H1 (cell line): ENCODE measurements at regions not wholly inside any gene's neighbourhood (a gene's known extent, or its start where the extent isn't known, plus 50 kb on each side); places are given as distances from the start of the nearest gene placed in this dataset.

Source experiments
- CTCF ChIA-PET: fragments of 300-600 bp; sonication (Branson Sonifier 250); formaldehyde crosslinking; loops from one replicate; lab custom pipeline; 2021; ENCODE audit not compliant: partially characterized antibody; lab: Charles Lee
- POLR2A ChIA-PET: fragments of 300-600 bp; sonication (Branson Sonifier 250); formaldehyde crosslinking; loops from one replicate; lab custom pipeline; 2021; ENCODE audit warnings: inconsistent platforms; ENCODE audit not compliant: partially characterized antibody; lab: Charles Lee
- DNase-seq, 2 experiments: peaks; one replicate each; pipeline versions ENCODE4 v3.0.0 to v3.0.0-alpha.2; 2010 to 2022; ENCODE audit warnings: low spot score in 2 of 2, low read depth in 1 of 2, mixed read lengths in 1 of 2
- FAIRE-seq: peaks from 2 replicates; lab custom pipeline; 2011; peaks lifted over from hg19 to GRCh38; lab: Jason Lieb, UNC
- H2AFZ ChIP-seq: 2 replicates; pipeline ENCODE4 v1.8.1; 2012; ENCODE audit warnings: low read length, inconsistent platforms
- H2AK5ac ChIP-seq: 2 replicates; pipeline ENCODE4 v1.6.1; 2013; ENCODE audit warnings: low read depth, low read length
- H2BK120ac ChIP-seq: replicated peaks from 2 replicates; pipeline ENCODE3; 2013; ENCODE audit warnings: low read depth, low read length, inconsistent platforms
- H2BK12ac ChIP-seq: 2 replicates; pipeline ENCODE4 v1.6.1; 2013; ENCODE audit warnings: low read depth, low read length
- H2BK15ac ChIP-seq: 2 replicates; pipeline ENCODE4 v1.6.1; 2013; ENCODE audit warnings: low read length
- H2BK20ac ChIP-seq: 2 replicates; pipeline ENCODE4 v1.6.1; 2013; ENCODE audit warnings: low read length
- H2BK5ac ChIP-seq: 2 replicates; pipeline ENCODE4 v1.6.1; 2013; ENCODE audit warnings: low read depth, low read length
- H3K14ac ChIP-seq: 2 replicates; pipeline ENCODE4 v1.6.1; 2013; ENCODE audit warnings: inconsistent platforms; ENCODE audit not compliant: insufficient read length
- H3K18ac ChIP-seq: 2 replicates; pipeline ENCODE4 v1.6.1; 2013; ENCODE audit warnings: low read length; ENCODE audit errors: extremely low read depth
- H3K23ac ChIP-seq: 2 replicates; pipeline ENCODE4 v1.6.1; 2013; ENCODE audit warnings: inconsistent platforms; ENCODE audit not compliant: insufficient read length
- H3K23me2 ChIP-seq: 2 replicates; pipeline ENCODE4 v1.6.1; 2013; ENCODE audit warnings: low read depth, low read length
- H3K27ac ChIP-seq: 2 replicates; pipeline ENCODE4 v1.6.1; 2011; ENCODE audit warnings: low read depth, low read length, inconsistent platforms
- H3K27me3 ChIP-seq, 4 experiments: replicated peaks in 1 of 4; 1 replicate in 1 of 4; 2 replicates in 3 of 4; pipeline versions ENCODE4 v1.6.1 to v1.8.1; 2011 to 2013; ENCODE audit warnings: low read length in 3 of 4, mild to moderate bottlenecking in 3 of 4, inconsistent platforms in 2 of 4, mixed read lengths in 2 of 4, moderate library complexity in 1 of 4; ENCODE audit not compliant: control insufficient read depth in 3 of 4, insufficient read depth in 3 of 4; ENCODE audit errors: extremely low read depth in 1 of 4
- H3K36me3 ChIP-seq, 4 experiments: 2 replicates each; pipeline versions ENCODE4 v1.6.1 to v1.8.1; 2011 to 2013; ENCODE audit warnings: mild to moderate bottlenecking in 4 of 4, low read length in 3 of 4, moderate library complexity in 2 of 4, control low read depth in 1 of 4, inconsistent platforms in 1 of 4; ENCODE audit not compliant: insufficient read depth in 4 of 4, control insufficient read depth in 2 of 4
- H3K4ac ChIP-seq: replicated peaks from 2 replicates; pipeline ENCODE3; 2013; ENCODE audit warnings: low read length, low read depth, mixed read lengths, inconsistent platforms; ENCODE audit not compliant: insufficient read length
- H3K4me1 ChIP-seq, 4 experiments: replicated peaks in 1 of 4; 1 replicate in 1 of 4; 2 replicates in 3 of 4; pipeline versions ENCODE4 v1.6.1 to v1.8.1; 2011 to 2013; ENCODE audit warnings: low read length in 3 of 4, inconsistent platforms in 2 of 4, mixed read lengths in 1 of 4; ENCODE audit not compliant: insufficient read depth in 4 of 4, control insufficient read depth in 3 of 4
- H3K4me2 ChIP-seq, 2 experiments: 2 replicates each; pipeline versions ENCODE4 v1.6.1 to v1.8.1; 2011 to 2013; ENCODE audit warnings: low read depth in 2 of 2, low read length in 2 of 2, control low read depth in 1 of 2, inconsistent platforms in 1 of 2, mild to moderate bottlenecking in 1 of 2; ENCODE audit not compliant: insufficient read depth in 1 of 2
- H3K4me3 ChIP-seq, 4 experiments: fragments of 200-600, 300-600 bp in 1 of 4; sonication (generic), shearing (Covaris generic), sonication (Bioruptor Twin) in 1 of 4; 2 replicates each; pipeline versions ENCODE4 v1.5.1 to v1.8.1; 2011 to 2016; ENCODE audit warnings: low read length in 4 of 4, low read depth in 3 of 4, control low read depth in 2 of 4, inconsistent platforms in 2 of 4, mild to moderate bottlenecking in 2 of 4, mixed read lengths in 1 of 4, moderate library complexity in 1 of 4; ENCODE audit not compliant: insufficient read depth in 2 of 4; ENCODE audit errors: extremely low read depth in 1 of 4
- H3K56ac ChIP-seq: replicated peaks from 2 replicates; pipeline ENCODE3; 2013; ENCODE audit warnings: low read depth, mild to moderate bottlenecking, mixed read lengths, low read length, inconsistent platforms; ENCODE audit not compliant: insufficient read length
- H3K79me1 ChIP-seq: 2 replicates; pipeline ENCODE4 v1.6.1; 2013; ENCODE audit warnings: low read depth, low read length, control low read depth
- H3K79me2 ChIP-seq, 2 experiments: 2 replicates each; pipeline versions ENCODE4 v1.6.1 to v1.8.1; 2012 to 2013; ENCODE audit warnings: low read length in 2 of 2, mild to moderate bottlenecking in 2 of 2, inconsistent platforms in 1 of 2; ENCODE audit not compliant: insufficient read depth in 2 of 2, control insufficient read depth in 1 of 2
- H3K9ac ChIP-seq, 4 experiments: replicated peaks in 1 of 4; 1 replicate in 1 of 4; 2 replicates in 3 of 4; pipeline versions ENCODE4 v1.6.1 to v1.8.1; 2011 to 2013; ENCODE audit warnings: low read depth in 3 of 4, low read length in 3 of 4, control low read depth in 2 of 4, mild to moderate bottlenecking in 2 of 4, moderate library complexity in 2 of 4, inconsistent platforms in 1 of 4; ENCODE audit errors: extremely low read depth in 1 of 4
- H3K9me3 ChIP-seq, 2 experiments: 2 replicates each; pipeline versions ENCODE4 v1.6.1 to v1.8.1; 2012 to 2013; ENCODE audit warnings: mild to moderate bottlenecking in 2 of 2, moderate library complexity in 2 of 2, control low read depth in 1 of 2, inconsistent platforms in 1 of 2, low read depth in 1 of 2, low read length in 1 of 2, mixed read lengths in 1 of 2; ENCODE audit not compliant: insufficient read depth in 2 of 2
- H4K20me1 ChIP-seq, 2 experiments: replicated peaks in 1 of 2; 2 replicates each; pipeline versions ENCODE3 to v1.8.1; 2011 to 2013; ENCODE audit warnings: inconsistent platforms in 2 of 2, low read length in 2 of 2, mild to moderate bottlenecking in 1 of 2; ENCODE audit not compliant: insufficient read depth in 2 of 2, control insufficient read depth in 1 of 2
- H4K5ac ChIP-seq: 2 replicates; pipeline ENCODE4 v1.6.1; 2013; ENCODE audit warnings: low read length, low read depth, mixed read lengths, inconsistent platforms; ENCODE audit not compliant: insufficient read length
- H4K8ac ChIP-seq: 2 replicates; pipeline ENCODE4 v1.8.0; 2013; ENCODE audit warnings: mild to moderate bottlenecking, moderate library complexity, low read length, inconsistent platforms; ENCODE audit not compliant: insufficient read depth; ENCODE audit errors: extremely low read depth
- H4K91ac ChIP-seq: replicated peaks from 2 replicates; pipeline ENCODE3; 2013; ENCODE audit warnings: low read length, mixed read lengths, inconsistent platforms; ENCODE audit not compliant: insufficient read length
- MAX ChIP-seq: IDR thresholded peaks from 2 replicates; pipeline ENCODE4 v1.6.1; 2012; ENCODE audit warnings: inconsistent platforms
- YY1 ChIP-seq: IDR thresholded peaks from 2 replicates; pipeline ENCODE4 v1.6.1; 2011; ENCODE audit warnings: low read depth, mild to moderate bottlenecking, low read length
- WGBS, 2 experiments: shearing (Covaris generic) in 1 of 2; methylation state at CpG; one replicate each; pipeline versions ENCODE4 v1.1.6 to v1.1.7; 2013 to 2015; ENCODE audit warnings: low lambda C conversion rate in 2 of 2, mixed read lengths in 2 of 2, inconsistent platforms in 1 of 2, low coverage in 1 of 2, missing lambda C conversion rate in 1 of 2; ENCODE audit not compliant: insufficient replicate concordance in 2 of 2, insufficient coverage in 1 of 2, insufficient read length in 1 of 2; ENCODE audit errors: extremely low coverage in 1 of 2, missing lambda C conversion rate in 1 of 2; 5-methylcytosine and 5-hydroxymethylcytosine counted together

GRCh38 chrX:4638036-4638435 is 924.6 kb upstream of the PRKX start:
- H2BK20ac ChIP-seq: no peak overlapping the region
- H2BK12ac ChIP-seq: no peak overlapping the region
- H3K9me3 ChIP-seq: no peaks in the 10 kb centered on the region
- CTCF ChIA-PET: interaction anchor here (0.6 to 0.9 kb wide), 2 partner anchors 57 to 88 kb away, joined by 3 read pairs; no protein-coding TSS in a partner anchor
- 77% methylated on average over 2 of the region's 4 CpGs; no CpG with 5 or more reads in 1 of the 2 experiments for WGBS, 2 experiments
- H3K27me3 ChIP-seq: no peaks in the 10 kb centered on the region
- no peak overlapping the region for H3K4me3 ChIP-seq
- H3K4me1 ChIP-seq: no peaks in the 10 kb centered on the region
- no peaks in the 10 kb centered on the region for H3K36me3 ChIP-seq
- H4K20me1 ChIP-seq: no peaks in the 10 kb centered on the region
- H2BK120ac ChIP-seq: no peak overlapping the region
- H3K79me2 ChIP-seq: no peaks in the 10 kb centered on the region
- no peak overlapping the region for H3K9ac ChIP-seq
- no peak overlapping the region for H3K14ac ChIP-seq
- no peak overlapping the region for H3K4ac ChIP-seq
- no peak overlapping the region for H3K23ac ChIP-seq
- H3K27ac ChIP-seq: no peak overlapping the region
- H3K4me2 ChIP-seq: no peak overlapping the region
- H2AK5ac ChIP-seq: no peak overlapping the region
- POLR2A ChIA-PET: no interaction called here
- no peak overlapping the region for H3K18ac ChIP-seq
- H2AFZ ChIP-seq: no peak overlapping the region
- H4K91ac ChIP-seq: no peak overlapping the region
- no peaks in the 10 kb centered on the region for H3K23me2 ChIP-seq
- no peak overlapping the region for H2BK5ac ChIP-seq
- no peaks in the 10 kb centered on the region for H3K79me1 ChIP-seq
- no peak for DNase-seq
- FAIRE-seq: no peak
- no peak overlapping the region for H4K8ac ChIP-seq
- no peak overlapping the region for H2BK15ac ChIP-seq
- no peak overlapping the region for H3K56ac ChIP-seq
- no peak overlapping the region for H4K5ac ChIP-seq
- TF ChIP-seq YY1: no peak
- no peak for TF ChIP-seq MAX
